HG02870 (cell line): ENCODE measurements at regions not wholly inside any gene's neighbourhood (a gene's known extent, or its start where the extent isn't known, plus 50 kb on each side); places are given as distances from the start of the nearest gene placed in this dataset.

Source experiments
- ATAC-seq: cut with Tn5 transposase; IDR thresholded peaks from one replicate; pipeline ENCODE4 v1.9.1; 2021; ENCODE audit warnings: mild to moderate bottlenecking, moderate library complexity; ENCODE audit not compliant: unreplicated experiment

DNA sequence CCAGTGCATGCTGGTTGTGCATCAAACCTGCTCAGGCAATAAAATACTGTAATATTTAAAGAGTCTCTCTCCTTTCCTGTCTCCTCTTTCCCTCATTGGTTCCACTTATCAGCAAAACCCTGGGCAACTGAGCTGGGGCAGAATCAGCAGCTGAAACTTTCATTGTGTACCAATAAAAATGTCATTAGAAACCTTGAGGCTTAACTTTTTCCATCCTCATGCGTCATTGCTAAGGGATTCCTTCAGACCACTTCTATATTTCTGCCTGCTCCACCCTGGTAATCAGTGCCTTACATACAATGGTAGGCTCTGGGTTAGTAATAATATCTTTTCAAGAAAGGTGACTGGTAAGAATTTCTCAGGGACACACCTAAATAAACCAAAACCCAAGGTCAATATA is 880.3 kb downstream of the RPA4 start:
- no peak for ATAC-seq

DNA sequence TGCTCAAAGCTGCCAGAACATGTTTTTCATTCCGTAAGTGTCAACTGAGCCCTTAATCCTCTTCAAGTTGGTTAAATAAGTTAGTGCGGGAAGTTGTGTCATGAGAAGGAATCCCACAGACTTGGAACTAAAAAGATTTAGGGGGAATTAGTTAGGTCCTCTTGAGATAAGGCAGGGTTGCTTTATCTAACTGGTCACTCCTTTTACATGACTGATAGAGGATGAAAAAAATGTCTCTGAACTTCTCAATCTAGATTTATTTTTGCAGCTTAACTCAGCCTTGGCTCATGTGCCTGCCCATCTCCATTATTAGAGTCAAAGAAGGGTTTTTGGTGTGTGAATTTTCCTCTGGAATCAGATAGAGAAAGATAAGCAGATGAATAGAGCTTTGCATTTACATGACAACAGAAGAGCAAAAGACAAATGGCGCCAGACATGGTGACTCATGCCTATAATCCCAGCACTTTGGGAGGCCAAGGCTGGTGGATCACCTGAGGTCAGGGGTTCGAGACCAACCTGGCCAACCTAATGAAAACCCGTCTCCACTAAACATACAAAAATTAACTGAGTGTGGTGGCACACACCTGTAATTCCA is 882.9 kb downstream of the RPA4 start:
- no peak for ATAC-seq

DNA sequence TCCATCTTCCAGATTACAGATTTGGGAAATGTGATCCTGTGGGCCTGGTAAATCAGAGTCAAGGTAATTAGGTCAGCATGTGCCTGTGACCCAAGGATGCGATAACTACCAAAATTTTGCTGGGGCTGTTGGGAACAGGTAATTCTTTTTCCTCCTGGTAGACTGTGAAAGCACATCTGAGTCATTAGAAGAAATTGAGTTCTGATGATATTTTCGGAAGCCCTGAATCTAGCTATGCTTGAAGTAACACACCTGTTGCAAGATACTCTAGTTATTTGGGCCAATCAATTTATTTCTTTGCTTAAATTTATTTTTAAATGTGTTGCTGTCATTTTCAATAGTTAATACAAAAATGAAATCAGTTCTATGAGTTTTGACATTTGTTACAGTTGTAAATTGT is 903.6 kb downstream of the RPA4 start:
- ATAC-seq: peak; percentile 46

DNA sequence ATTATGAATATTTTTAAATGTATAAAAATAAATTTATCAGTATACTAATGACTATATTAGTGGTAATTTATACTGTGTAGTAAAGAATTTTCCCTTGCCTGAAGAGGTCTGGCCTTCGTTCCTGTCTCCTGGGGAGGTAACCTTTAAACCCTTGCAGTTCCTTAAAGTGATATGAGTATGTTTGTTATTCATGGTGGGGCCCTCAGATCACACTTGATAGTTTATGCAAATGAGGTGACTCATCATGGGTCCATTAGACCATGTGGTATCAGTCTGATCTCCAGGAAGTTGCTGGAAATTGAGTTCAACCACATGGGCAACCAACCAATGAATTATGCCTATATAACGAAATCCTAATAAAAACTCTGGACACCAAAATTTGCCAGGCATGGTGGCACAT is 904.1 kb downstream of the RPA4 start:
- ATAC-seq: no peak

DNA sequence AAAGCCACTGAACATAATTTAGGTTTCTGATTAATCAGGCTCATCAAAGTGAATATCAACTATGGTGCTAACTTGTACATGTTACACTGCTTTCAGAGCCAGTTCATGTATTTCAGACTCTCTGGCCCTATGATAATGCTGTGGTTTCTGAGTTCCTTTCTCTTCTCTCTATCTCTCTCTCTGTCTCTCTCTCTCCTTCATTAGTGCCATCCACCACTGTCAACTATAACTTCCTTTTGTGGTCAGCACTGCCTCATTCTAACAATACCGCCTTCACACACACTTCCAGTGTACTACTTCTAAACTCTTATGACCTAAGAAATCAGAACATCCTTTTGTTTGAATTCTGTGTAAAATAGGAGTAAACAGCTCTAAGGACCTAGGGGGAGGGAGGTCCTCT is 907.1 kb downstream of the RPA4 start:
- no peak for ATAC-seq

DNA sequence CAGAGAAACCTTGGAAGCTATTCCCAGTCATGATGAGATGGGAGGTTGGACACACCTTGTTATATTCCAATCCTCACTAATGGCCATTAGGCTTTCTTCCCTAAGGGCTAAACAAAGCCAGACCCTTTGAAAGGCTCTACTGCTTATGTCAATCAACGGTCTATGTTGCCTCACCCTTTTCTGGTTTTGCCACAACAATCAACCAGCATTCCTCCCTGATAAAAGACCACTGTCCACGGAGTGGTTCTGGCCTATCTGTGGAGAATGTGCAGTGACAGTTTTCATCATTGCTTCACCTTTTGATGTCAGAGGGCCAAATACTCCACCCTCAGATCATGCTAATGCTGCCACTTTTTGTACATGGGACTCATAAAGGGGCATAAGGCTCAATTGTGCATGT is 913.4 kb downstream of the RPA4 start:
- no peak for ATAC-seq

DNA sequence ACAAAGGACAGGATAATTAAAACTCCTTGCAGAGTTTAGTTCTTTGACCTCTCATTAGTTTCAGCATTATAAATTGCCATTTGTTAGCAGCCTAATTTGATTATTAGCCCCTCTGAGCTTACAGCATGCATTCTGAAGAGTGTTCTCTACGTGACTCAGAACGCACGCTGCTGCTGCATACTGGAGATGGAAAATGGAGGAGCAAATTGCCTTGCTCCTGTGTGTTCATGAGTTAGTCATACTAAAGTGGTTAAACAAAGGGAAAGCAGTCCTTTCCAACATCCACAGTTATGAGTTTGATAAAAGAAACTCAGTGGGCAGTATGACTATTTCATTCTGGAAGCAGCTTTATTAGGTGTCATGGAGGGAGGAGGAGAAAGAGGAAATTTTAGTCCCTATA is 922.5 kb downstream of the RPA4 start:
- no peak for ATAC-seq

DNA sequence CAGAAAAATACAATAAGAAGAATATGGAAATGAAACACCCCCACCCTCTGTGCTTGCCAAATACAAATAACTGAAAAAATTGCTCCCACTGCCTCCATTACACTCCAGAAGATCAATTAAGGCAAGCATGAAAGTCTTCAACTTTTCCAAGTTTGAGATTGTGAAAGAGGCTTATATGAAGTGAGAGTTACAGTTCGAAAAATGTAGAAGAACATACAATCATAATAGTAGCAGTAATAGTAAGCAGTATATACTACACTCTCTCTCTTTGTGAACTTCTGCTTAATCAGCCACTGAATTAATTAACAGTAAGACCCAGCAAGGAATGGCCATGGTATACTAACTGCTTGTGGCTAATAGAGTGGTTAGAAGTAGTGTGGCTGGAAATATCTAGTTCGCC is 923.2 kb downstream of the RPA4 start:
- ATAC-seq: no peak

DNA sequence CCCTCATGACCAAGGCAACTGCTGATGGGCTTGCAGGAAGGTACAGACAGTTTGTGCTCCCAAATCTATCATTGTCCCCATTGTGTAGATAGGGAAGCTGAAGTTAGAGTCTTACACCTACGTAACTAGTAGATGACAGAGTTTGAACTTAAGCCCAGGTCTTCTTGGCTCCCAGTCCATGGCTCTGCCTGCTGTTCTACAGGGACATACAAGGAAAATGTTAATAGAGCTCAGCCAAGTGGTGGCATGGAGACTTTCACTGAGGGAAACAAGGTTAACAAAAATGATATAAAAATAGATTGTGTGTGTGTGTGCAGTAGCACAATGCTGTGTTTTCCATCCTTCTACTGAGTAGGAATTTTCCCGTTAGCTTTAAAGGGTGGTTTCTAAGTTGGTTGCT is 936.5 kb downstream of the RPA4 start:
- ATAC-seq: no peak

DNA sequence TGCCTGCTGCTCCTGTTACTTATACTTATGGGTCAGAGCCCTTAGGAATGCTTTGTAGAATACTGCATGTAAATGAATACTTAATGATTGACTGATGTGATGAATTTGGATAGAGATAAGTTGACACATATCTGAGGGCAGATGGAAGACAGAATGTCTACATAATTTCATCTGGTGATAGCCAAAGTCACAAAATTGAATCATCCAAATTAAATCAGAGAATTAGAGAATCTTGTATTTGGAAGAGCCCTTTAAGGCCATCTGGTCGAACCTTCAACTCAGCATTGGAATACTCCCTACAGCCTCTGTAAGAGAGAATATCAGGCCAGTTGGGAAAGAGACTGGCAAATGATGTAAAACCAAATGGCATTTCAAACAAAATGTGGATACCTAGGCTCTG is 944.8 kb downstream of the RPA4 start:
- ATAC-seq: no peak

DNA sequence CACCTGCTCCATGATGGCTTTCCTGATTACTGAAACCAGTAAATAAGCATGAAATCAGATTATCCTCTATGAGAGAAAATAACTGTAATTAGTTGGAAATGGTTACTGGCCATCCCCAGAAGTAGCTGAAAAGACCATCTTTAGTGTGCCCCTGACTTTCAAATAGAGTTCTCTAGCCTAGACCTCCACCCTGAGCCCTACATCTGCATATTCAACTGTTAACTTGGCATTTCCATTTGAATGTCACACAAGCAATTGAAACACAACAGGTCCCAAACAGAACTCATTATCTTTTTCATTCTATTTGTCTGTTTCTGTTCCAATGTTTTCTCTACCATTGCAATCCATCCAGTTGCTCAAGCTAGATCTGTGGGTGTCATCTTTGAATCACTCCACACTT is 952.3 kb downstream of the RPA4 start:
- ATAC-seq: no peak

DNA sequence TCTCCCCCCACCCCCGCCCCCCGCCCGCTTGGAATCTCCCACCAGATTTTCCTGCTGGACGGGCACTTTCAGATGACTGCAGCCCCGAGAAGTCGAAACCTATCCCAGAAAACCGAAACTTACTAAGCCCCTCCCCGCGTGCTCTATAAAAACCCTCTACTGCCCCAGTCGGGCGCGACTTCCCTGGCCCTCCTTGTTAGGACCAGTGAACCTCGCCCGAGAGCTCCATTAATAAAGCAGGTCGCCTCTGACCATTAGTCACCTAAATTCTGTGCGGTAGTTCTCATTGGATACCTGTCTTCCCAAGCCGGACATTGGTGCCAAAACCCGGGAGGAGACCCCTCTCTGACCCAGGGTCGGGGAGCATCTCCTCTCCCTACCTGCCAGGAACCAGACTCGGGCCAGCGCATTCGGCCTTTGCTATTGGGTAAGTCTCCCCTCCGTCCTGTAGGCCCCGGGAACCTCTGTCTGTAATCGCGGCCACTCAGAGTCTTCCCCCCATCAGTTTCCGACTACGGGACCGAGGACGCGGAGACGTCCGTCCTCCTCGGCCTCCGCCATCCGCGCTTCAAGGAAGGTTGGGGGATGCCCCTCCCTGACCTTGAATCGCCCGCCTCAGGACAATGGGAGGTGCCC is 958.0 kb downstream of the RPA4 start:
- no peak for ATAC-seq

DNA sequence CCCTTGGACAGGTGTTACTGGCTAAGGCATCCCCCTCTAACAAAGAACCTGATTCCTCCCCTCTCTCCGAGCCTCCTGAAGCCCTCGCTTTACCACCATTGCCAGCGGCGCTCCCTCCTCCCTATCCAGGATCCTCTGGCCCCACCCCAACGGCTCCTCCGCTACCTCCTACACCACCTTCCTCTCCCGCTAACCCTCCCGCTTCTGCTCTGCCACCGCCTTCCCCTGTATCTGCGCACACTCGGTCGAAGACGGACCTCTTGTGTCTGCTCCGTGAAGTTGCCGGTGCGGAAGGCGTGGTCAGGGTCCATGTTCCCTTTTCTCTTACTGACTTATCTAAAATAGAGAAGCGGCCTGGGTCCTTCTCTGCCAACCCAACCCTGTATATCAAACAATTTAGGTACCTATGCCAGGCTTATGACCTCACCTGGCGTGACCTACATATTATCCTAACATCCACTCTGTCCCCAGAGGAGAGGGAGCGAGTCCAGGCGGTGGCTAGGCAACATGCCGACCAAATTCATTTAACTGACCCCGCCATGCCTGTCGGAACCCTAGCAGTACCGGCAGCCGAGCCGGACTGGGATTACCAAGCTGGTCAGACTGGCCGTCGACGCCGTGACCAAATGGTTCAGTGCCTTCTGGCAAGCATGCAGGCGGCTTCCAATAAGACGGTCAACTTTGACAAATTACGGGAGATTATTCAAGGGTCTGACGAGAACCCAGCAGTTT is 958.9 kb downstream of the RPA4 start:
- no peak for ATAC-seq

DNA sequence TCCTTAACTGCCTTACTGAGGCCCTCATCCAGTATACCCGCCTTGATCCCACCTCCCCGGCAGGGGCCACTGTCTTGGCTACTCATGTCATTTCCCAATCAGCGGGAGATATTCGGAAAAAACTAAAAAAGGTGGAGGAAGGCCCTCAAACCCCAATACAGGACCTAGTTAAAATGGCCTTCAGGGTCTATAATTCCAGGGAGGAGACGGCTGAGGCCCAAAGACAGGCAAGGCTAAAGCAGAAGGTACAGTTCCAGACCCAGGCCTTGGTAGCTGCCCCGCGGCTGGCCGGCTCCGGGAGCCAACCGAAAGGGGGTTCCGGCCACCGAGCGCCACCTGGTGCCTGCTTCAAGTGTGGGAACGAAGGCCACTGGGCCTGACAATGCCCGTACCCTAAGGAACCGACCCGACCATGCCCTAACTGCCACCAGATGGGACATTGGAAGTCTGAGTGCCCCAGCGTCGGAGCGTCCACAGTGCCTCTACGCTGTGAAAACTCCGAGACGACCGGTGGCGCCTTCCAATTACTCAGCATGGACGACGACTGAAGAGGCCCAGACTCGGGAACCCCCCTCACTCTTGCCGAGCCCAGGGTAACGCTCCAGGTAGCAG is 959.6 kb downstream of the RPA4 start:
- no peak for ATAC-seq

DNA sequence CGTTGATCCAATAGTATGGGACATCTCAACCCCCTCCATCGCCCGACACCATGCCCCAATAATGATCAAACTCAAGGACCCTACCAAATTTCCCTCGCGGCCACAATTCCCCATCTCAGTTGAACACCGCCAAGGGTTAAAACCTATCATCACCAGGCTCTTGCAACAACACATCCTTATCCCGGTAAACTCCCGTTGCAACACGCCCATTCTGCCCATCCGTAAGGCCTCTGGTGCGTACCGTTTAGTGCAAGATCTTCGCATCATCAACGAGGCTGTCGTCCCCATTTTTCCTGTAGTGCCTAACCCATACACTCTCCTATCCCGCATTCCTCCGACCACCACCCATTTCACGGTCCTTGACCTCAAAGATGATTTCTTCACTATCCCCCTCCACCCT is 960.5 kb downstream of the RPA4 start:
- no peak for ATAC-seq

DNA sequence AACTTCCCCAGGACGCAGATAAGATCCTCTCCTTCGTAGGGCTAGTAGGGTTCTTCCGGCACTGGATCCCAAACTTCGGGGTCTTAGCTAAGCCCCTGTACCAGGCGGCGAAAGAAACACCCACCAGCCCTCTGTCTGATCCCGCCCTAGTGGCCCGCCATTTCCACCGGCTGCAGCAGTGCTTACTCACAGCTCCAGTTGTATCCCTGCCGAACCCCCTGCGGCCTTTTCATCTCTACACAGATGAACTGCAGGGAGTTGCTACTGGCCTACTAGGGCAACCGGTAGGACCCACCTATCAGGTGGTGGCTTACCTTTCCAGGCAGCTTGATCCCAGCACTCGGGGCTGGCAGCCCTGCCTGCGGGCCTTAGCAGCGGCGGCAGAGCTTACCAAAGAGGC is 961.2 kb downstream of the RPA4 start:
- ATAC-seq: no peak

DNA sequence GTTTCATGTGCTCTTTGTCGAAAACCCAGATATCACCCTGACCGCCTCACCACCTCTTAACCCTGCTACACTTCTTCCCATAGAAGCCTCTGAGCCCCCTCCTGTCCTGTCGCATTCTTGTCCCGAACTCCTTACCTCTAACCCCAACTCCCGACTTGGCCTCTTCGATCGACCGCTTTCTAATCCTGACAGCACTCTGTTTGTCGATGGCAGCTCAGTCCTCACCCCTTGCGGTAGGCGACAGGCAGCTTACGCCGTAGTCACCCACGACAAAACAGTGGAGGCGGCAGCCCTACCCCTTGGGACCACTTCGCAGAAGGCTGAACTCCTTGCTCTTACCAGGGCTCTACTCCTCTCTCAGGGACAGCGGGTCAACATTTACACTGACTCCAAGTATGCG is 961.7 kb downstream of the RPA4 start:
- ATAC-seq: no peak

DNA sequence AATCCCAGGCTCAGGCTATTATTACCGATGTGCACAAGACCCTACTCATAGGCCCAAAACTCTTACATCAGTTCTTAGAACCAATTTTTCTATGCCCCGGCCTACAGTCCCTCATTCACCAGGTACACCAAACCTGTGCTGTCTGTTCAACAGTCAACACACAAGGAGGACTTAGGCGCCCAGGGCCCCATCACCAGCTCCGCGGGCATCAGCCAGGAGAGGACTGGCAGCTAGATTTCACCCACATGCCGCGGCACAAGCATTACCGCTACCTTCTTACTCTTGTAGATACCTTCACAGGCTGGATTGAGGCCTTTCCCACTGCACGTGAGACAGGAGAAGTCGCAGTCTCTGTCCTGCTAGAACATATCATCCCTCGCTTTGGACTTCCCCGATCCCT is 962.5 kb downstream of the RPA4 start:
- no peak for ATAC-seq

DNA sequence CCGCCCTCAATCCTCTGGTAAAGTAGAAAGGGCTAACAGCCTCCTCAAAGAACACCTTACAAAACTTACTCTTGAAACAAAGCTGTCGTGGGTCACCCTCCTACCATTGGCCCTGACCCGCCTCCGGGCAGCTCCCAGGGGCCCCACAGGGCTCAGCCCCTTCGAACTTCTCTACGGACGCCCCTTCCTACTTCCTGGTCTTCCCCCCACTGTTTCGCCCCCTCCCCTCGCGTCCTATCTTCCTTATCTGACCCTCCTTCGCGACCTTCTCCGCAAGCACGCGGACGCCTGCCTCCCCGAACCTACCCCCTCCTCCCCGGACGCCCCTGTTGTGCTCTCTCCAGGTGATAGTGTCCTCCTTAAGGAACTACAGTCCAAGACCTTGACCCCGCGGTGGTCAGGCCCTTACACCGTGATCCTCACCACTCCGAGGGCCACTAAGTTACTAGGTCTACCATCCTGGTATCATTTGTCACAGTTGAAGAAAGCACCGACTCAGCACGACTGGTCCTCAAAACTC is 963.1 kb downstream of the RPA4 start:
- no peak for ATAC-seq

DNA sequence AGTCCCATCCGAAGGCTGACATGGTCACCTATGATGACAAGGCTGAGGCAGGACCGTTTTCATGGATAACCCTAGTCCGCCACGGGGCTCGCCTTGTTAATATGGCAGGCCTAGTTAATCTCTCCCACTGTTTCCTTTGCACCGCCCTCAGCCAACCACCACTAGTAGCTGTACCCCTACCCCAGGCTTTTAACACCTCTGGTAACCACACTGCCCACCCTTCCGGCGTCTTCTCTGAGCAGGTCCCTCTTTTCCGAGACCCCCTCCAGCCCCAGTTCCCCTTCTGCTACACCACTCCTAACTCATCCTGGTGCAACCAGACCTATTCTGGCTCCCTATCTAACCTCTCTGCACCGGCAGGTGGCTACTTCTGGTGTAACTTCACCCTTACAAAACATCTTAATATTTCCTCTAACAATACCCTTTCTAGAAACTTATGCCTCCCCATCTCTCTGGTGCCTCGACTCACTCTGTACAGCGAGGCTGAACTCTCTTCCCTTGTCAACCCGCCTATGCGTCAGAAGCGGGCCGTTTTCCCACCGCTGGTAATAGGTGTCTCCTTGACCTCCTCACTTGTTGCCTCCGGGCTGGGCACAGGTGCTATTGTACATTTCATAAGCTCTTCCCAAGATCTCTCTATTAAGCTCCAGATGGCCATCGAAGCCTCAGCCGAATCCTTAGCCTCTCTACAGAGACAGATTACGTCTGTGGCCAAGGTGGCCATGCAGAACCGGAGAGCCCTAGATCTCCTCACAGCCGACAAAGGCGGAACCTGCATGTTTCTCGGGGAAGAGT is 964.4 kb downstream of the RPA4 start:
- ATAC-seq: no peak

DNA sequence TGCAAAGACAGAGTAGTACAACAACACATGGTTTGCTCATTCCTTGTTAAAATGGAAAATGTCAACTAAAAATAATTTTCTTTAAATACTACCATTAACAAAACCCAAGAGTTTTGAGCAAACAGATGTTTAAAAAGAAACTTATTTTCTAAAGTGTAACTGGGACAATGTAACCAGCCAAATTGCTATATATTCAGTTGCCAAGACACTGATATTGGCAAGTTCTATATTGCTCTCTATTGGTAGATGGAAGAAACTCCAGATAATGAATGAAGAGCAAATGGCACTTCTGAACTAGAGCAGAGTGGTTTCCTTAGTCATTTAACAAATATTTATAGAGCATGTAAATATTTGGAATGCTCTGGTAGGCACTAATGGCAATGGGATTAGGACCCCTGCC is 966.2 kb downstream of the RPA4 start:
- ATAC-seq: no peak
